Mucosa of descending colon (tissue), 3 donors: ENCODE measurements at regions not wholly inside any gene's neighbourhood (a gene's known extent, or its start where the extent isn't known, plus 50 kb on each side); places are given as distances from the start of the nearest gene placed in this dataset.

ENCODE experiments used
- ATAC-seq: fragments of 200-7000 bp; cut with Tn5 transposase; one replicate; pipeline ENCODE4 v1.9.1; 2020; ENCODE audit warnings: mild to moderate bottlenecking, moderate library complexity
- DNase-seq, 3 donors: peaks; one replicate each; pipeline ENCODE4 v3.0.0-alpha.2; 2020
- H3K36me3 ChIP-seq: fragments of 200-600 bp; one replicate; pipeline ENCODE4 v1.8.0; 2021; ENCODE audit warnings: low read depth, mild to moderate bottlenecking
- H3K4me1 ChIP-seq: fragments of 200-600 bp; one replicate; pipeline ENCODE4 v1.8.0; 2021; ENCODE audit warnings: low read depth, mild to moderate bottlenecking
- H3K4me3 ChIP-seq: fragments of 200-600 bp; one replicate; pipeline ENCODE4 v1.8.0; 2021; ENCODE audit warnings: mild to moderate bottlenecking
- H3K9me3 ChIP-seq: fragments of 200-600 bp; one replicate; pipeline ENCODE4 v1.8.0; 2021; ENCODE audit warnings: mild to moderate bottlenecking
- intact Hi-C, 2 donors: fragments of 100-400 bp; cut with DNase I in 1 of 2; cut with micrococcal nuclease in 1 of 2; formaldehyde crosslinking; loops; one replicate each; pipeline versions ENCODE4 v1.11.0 to v1.11.1; 2022; cut with DNase I, micrococcal nuclease
- TF ChIP-seq, protein P1 (sequence below): fragments of 200-600 bp; IDR thresholded peaks from one replicate; pipeline ENCODE4 v1.8.0; 2022; ENCODE audit warnings: antibody characterized with exemption, mild to moderate bottlenecking
- donor health status: DM: no; HTN: no; CAD: no; lungs with moderate emphysema.
- donor health status: DM: no; HTN: no; CAD: no.
- donor health status: DM: no; HTN: yes; CAD: no.

DNA sequence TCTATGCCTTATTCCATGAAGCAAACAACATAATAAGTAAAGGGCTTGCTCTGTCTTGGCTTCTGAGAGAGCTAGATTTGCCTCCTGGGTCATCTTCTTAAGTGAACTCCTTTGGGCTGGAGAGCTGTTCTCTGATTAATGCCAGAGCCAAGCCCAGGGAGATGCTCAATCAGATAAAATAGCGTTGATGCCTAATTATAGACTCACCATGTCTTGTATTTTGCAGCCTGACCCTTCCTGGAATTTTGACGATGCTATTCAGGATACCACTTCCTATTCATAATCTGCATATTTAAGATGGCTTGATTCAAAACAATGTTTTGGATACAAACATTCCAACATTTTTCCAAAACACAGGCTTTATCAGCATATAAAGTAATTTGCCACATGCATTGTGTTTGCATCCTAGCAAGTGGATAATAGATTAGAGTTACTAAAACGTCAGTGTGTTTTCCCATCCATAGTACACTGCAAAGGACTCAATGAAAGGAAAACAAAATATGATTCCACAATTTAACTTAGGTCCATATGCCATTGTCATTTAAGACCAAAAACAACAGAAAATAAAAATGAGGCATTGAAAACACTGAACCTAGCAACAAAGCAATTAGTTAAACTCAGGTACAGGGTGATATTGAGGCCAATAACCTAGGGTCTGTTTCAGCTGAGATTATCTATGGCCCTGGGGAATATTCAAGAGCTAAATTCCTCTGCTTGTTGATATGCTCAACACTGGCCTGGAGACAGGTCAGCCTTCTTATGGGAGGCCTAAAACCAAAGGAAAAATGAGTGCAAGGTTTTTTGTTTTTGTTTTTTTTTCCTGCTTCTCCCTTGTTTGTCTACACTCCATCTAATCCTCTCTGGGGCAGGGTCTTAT, 184.2 kb upstream of the FOXN3 start:
- peaks cover 32% of the 10 kb centered on the region for H3K9me3 ChIP-seq
- no peak for DNase-seq
- intact Hi-C loops: no loop called here
- no peak for ATAC-seq
- H3K36me3 ChIP-seq: no peaks in the 10 kb centered on the region
- TF ChIP-seq, protein P1, sequence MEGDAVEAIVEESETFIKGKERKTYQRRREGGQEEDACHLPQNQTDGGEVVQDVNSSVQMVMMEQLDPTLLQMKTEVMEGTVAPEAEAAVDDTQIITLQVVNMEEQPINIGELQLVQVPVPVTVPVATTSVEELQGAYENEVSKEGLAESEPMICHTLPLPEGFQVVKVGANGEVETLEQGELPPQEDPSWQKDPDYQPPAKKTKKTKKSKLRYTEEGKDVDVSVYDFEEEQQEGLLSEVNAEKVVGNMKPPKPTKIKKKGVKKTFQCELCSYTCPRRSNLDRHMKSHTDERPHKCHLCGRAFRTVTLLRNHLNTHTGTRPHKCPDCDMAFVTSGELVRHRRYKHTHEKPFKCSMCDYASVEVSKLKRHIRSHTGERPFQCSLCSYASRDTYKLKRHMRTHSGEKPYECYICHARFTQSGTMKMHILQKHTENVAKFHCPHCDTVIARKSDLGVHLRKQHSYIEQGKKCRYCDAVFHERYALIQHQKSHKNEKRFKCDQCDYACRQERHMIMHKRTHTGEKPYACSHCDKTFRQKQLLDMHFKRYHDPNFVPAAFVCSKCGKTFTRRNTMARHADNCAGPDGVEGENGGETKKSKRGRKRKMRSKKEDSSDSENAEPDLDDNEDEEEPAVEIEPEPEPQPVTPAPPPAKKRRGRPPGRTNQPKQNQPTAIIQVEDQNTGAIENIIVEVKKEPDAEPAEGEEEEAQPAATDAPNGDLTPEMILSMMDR: no peak
- H3K4me1 ChIP-seq: no peaks in the 10 kb centered on the region
- H3K4me3 ChIP-seq: no peak overlapping the region

DNA sequence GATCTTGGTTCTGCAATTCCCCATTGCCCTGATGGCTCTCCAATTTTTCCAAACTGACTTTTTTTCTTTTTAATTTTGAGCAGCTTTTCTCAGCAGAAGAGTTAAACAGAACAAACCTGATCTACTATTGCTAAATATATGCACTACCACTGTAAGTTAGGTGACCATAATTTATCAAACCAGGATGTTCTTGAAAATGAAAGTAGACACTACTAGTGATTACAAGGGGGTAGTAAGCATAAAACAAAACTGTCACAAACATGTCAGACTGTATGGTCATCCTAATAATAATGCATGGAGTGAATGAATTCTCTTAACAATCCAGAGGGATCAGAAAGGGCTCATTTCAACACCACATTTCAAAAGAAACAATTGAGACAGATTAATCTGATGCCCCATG, 183.0 kb upstream of the FOXN3 start:
- H3K4me1 ChIP-seq: no peaks in the 10 kb centered on the region
- intact Hi-C loops: no loop called here
- TF ChIP-seq, protein P1: no peak
- no peaks in the 10 kb centered on the region for H3K36me3 ChIP-seq
- H3K4me3 ChIP-seq: no peak overlapping the region
- no peak for DNase-seq
- no peak for ATAC-seq
- H3K9me3 ChIP-seq: peaks cover 32% of the 10 kb centered on the region

DNA sequence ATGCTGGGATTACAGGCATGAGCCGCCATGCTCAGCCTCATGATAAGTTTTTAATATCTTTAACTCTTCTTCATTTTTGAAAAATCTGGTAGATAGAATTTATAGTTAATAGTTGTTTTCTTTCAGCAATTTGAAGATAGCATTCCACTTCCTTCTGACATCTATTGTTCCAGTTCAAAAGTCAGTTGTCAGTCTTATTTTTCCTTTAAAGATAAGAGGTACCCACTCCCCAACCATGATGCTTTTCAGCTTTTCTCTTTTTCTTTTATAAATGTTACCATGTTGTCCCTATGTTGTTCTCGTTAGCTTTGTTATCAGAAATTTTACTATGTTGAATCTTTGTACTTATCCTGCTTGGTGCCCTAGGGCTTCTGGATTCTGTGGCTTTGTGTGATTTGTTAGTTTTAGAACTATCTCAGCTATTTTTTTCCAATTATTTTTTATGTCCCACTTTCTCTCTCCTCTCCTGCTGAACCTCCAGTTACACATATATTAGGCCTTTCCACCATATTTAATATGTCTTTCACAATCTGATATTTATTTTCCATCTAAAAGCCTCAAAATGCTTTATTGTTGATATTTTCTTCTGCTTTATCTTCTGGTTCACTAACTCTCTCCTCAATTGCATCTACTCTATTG, 181.6 kb upstream of the FOXN3 start:
- no peak for ATAC-seq

DNA sequence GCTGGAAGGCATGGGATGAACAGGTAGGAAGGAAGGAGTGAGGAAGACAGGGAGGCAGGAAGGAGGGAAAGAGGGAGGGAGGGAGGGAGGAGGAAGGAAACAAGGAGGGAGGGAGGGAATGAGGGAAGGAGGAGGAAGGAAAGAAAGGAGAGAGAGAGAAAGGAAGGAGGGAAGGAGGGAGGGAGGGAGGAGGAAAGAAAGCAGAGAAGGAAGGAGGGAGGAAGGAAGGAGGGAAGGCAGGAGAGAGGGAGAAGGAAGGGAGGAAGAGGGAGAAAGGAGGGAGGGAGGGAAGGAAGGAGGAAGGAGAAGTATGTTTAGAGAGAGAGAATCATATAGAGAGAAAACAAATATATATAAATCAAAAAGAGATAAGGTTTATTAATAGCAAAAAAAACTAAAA, 175.9 kb upstream of the FOXN3 start:
- intact Hi-C loops: no loop called here

More for the DNA sequence above, 181.6 kb upstream of the FOXN3 start:
- intact Hi-C loops: no loop called here
- TF ChIP-seq, protein P1: no peak
- DNase-seq: no peak
- peaks cover 36% of the 10 kb centered on the region for H3K9me3 ChIP-seq
- H3K4me3 ChIP-seq: no peak overlapping the region
- no peaks in the 10 kb centered on the region for H3K4me1 ChIP-seq
- no peaks in the 10 kb centered on the region for H3K36me3 ChIP-seq

DNA sequence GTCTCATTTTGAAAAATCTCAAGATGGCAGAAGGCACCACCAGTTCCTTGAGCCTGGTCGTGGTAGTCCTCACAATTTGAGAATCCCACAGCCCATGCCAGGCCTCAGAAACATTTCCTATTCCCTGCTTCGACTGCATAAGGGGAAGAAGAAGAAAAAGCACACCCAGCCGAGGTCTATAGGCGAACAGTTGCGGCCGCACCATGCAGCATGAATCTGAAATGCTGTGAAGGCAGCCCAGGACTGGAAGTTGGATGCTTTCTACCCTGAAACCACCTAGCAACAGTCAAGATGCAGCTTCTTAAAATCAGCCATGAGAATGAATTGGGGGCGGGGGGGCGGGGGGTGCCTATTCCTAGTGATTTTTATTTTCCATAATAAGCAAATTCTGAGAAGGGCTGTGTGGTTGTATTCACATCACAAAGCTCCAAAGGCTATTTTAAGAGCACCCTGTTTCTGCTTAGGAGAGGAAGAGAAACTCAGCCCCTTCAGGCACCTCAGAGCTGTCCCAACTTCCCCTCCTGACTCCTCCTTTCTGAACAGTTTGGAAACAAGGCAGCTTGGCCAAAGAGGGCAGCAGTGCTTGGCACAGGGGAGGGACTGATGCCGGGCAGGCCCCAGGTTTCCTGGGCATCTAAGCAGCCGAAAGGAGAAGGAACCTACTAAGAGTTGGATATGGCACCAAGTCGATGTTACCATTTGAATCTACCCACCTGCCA, 172.5 kb upstream of the FOXN3 start:
- H3K36me3 ChIP-seq: no peaks in the 10 kb centered on the region

More for the DNA sequence above, 175.9 kb upstream of the FOXN3 start:
- no peaks in the 10 kb centered on the region for H3K36me3 ChIP-seq
- DNase-seq (no peak), ATAC-seq (no peak)
- TF ChIP-seq, protein P1: no peak
- no peaks in the 10 kb centered on the region for H3K4me1 ChIP-seq
- no peak overlapping the region for H3K4me3 ChIP-seq
- H3K9me3 ChIP-seq: peaks cover 18% of the 10 kb centered on the region

More for the DNA sequence above, 172.5 kb upstream of the FOXN3 start:
- DNase-seq (no peak), ATAC-seq (peak; percentile 43)
- Histone ChIP-seq H3K9me3 (peaks cover 7% of the 10 kb centered on the region), H3K4me1 (no peaks in the 10 kb centered on the region), H3K4me3 (no peak overlapping the region)
- TF ChIP-seq, protein P1: no peak
- intact Hi-C loops: no loop called here
